ENCODE measurements at regions not wholly inside any gene's neighbourhood (a gene's known extent, or its start where the extent isn't known, plus 50 kb on each side); places are given as distances from the start of the nearest gene placed in this dataset.

- TF ChIP-seq ZNF260 (CRISPR knock-in tag; IDR thresholded peaks at IDR 0.05; ENCODE audit: borderline replicate concordance, low read depth) (no peak), TGIF2 (CRISPR knock-in tag; IDR thresholded peaks at IDR 0.05) (peak; percentile 29; the same call in 1 of the 2 replicates), CBX5 (CRISPR knock-in tag; IDR thresholded peaks at IDR 0.05; ENCODE audit: borderline replicate concordance) (peak; percentile 55; the same call in 1 of the 2 replicates), ZNF691 (CRISPR knock-in tag; IDR thresholded peaks at IDR 0.05; ENCODE audit: borderline replicate concordance, low read depth) (no peak), ZNF629 (CRISPR knock-in tag; conservative IDR thresholded peaks at IDR 0.05) (no peak), ZNF605 (CRISPR knock-in tag; IDR thresholded peaks at IDR 0.05) (peak; percentile 62; the same call in 1 of the 2 replicates), DPF2 (CRISPR knock-in tag; IDR thresholded peaks at IDR 0.05; ENCODE audit: borderline replicate concordance, low read depth) (peak; percentile 89), ZFP36L2 (CRISPR knock-in tag; IDR thresholded peaks at IDR 0.05) (no peak), FOXO1 (CRISPR knock-in tag; IDR thresholded peaks at IDR 0.05) (peak; percentile 41; the same call in 1 of the 2 replicates), PREB (CRISPR knock-in tag; IDR thresholded peaks at IDR 0.05) (no peak), FOXK1 (CRISPR knock-in tag; IDR thresholded peaks at IDR 0.05; ENCODE audit: borderline replicate concordance, low read depth) (peak; percentile 77; the same call in 1 of the 2 replicates), NFIB (CRISPR knock-in tag; IDR thresholded peaks at IDR 0.05; ENCODE audit: borderline replicate concordance) (no peak), PATZ1 (CRISPR knock-in tag; IDR thresholded peaks at IDR 0.05) (peak; percentile 52; the same call in 1 of the 2 replicates), ZNF670 (CRISPR knock-in tag; IDR thresholded peaks at IDR 0.05; ENCODE audit: borderline replicate concordance) (no peak), ZNF331 (CRISPR knock-in tag; IDR thresholded peaks at IDR 0.05) (peak; percentile 86), ZNF326 (CRISPR knock-in tag; IDR thresholded peaks at IDR 0.05; ENCODE audit: borderline replicate concordance) (no peak), KAT8 (CRISPR knock-in tag; IDR thresholded peaks at IDR 0.05) (peak; percentile 58)
- TF ChIP-seq, protein P1, sequence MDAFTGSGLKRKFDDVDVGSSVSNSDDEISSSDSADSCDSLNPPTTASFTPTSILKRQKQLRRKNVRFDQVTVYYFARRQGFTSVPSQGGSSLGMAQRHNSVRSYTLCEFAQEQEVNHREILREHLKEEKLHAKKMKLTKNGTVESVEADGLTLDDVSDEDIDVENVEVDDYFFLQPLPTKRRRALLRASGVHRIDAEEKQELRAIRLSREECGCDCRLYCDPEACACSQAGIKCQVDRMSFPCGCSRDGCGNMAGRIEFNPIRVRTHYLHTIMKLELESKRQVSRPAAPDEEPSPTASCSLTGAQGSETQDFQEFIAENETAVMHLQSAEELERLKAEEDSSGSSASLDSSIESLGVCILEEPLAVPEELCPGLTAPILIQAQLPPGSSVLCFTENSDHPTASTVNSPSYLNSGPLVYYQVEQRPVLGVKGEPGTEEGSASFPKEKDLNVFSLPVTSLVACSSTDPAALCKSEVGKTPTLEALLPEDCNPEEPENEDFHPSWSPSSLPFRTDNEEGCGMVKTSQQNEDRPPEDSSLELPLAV (CRISPR knock-in tag; conservative IDR thresholded peaks at IDR 0.05; ENCODE audit: low read depth), result no peak
- TF ChIP-seq, protein P2, sequence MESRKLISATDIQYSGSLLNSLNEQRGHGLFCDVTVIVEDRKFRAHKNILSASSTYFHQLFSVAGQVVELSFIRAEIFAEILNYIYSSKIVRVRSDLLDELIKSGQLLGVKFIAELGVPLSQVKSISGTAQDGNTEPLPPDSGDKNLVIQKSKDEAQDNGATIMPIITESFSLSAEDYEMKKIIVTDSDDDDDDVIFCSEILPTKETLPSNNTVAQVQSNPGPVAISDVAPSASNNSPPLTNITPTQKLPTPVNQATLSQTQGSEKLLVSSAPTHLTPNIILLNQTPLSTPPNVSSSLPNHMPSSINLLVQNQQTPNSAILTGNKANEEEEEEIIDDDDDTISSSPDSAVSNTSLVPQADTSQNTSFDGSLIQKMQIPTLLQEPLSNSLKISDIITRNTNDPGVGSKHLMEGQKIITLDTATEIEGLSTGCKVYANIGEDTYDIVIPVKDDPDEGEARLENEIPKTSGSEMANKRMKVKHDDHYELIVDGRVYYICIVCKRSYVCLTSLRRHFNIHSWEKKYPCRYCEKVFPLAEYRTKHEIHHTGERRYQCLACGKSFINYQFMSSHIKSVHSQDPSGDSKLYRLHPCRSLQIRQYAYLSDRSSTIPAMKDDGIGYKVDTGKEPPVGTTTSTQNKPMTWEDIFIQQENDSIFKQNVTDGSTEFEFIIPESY (CRISPR knock-in tag; IDR thresholded peaks at IDR 0.05), result 0 out of 2 replicates have a peak, but pooled peaks have one; percentile 31
- TF ChIP-seq, protein P3, sequence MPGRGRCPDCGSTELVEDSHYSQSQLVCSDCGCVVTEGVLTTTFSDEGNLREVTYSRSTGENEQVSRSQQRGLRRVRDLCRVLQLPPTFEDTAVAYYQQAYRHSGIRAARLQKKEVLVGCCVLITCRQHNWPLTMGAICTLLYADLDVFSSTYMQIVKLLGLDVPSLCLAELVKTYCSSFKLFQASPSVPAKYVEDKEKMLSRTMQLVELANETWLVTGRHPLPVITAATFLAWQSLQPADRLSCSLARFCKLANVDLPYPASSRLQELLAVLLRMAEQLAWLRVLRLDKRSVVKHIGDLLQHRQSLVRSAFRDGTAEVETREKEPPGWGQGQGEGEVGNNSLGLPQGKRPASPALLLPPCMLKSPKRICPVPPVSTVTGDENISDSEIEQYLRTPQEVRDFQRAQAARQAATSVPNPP (CRISPR knock-in tag; IDR thresholded peaks at IDR 0.05), result no peak
Observed at GRCh38 chr2:226118471-226119429, 680.9 kb downstream of the IRS1 start (continued).
